H1 (cell line): ENCODE measurements at regions not wholly inside any gene's neighbourhood (a gene's known extent, or its start where the extent isn't known, plus 50 kb on each side); places are given as distances from the start of the nearest gene placed in this dataset.
A peak's percentile ranks its signal among the peaks of the same experiment; 100 is the strongest.

ENCODE experiments used
- BRCA1 ChIP-seq: IDR thresholded peaks from 2 replicates; pipeline ENCODE4 v1.6.1; 2012; ENCODE audit warnings: low read depth, low read length, improper control_type of control experiment
- CHD7 ChIP-seq: fragments of 300-600 bp; sonication (generic); IDR thresholded peaks from 2 replicates; pipeline ENCODE4 v1.7.1; 2012; ENCODE audit warnings: low read length, moderate library complexity, mild to moderate bottlenecking, inconsistent platforms; ENCODE audit not compliant: insufficient replicate concordance
- E2F6 ChIP-seq: IDR thresholded peaks from 2 replicates; pipeline ENCODE4 v1.6.1; 2012; ENCODE audit warnings: inconsistent platforms
- POU5F1 ChIP-seq: IDR thresholded peaks from 2 replicates; pipeline ENCODE4 v1.6.1; 2011; ENCODE audit warnings: low read depth, mild to moderate bottlenecking, low read length, moderate library complexity
- SIN3A ChIP-seq, 2 experiments: IDR thresholded peaks in 1 of 2; conservative IDR thresholded peaks in 1 of 2; 2 replicates each; pipeline ENCODE4 v1.6.1; 2011 to 2012; ENCODE audit warnings: low read length in 2 of 2, improper control_type of control experiment in 1 of 2, low read depth in 1 of 2, mild to moderate bottlenecking in 1 of 2
- TAF1 ChIP-seq: IDR thresholded peaks from 2 replicates; pipeline ENCODE4 v1.6.1; 2011; ENCODE audit warnings: mild to moderate bottlenecking, low read depth, low read length

GRCh38 chr2:30346471-30347169, 100.4 kb upstream of the LCLAT1 start (continued):
- no peak for TF ChIP-seq CHD7
- 0 out of 2 replicates have a peak, but pooled peaks have one; percentile 7 for TF ChIP-seq TAF1
- TF ChIP-seq SIN3A (conservative IDR thresholded peaks at IDR 0.05 in 1 of 2, IDR thresholded peaks at IDR 0.05 in 1 of 2; ENCODE audit: low read depth in 1 of 2, low read length in 2 of 2), result no peak
- peak; percentile 79 for TF ChIP-seq E2F6
- no peak for TF ChIP-seq BRCA1
- TF ChIP-seq POU5F1, result no peak
